ENCODE measurements at regions not wholly inside any gene's neighbourhood (a gene's known extent, or its start where the extent isn't known, plus 50 kb on each side); places are given as distances from the start of the nearest gene placed in this dataset.

DNA sequence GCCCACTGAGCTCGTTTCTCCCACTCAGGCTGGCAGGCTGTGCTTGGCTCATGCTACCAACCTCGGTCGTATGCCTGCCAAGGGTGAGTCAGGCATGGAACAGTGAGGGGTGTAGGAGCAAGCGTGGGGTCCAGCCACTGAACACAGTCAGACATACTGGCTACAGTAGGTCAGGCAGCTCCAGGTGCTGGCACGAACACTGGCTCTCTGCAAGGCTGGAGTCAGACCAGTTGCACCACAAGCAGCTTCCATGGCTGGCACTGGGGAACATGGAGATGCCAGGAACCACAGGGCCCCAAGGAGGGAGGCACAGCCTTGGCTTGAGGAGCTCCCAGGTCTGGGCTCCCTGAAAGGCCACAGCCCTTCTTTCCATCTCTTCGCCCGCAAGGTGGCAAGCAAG lies 410.7 kb upstream of the KIRREL3 start:
- no peaks in the 10 kb centered on the region for H3K36me3 ChIP-seq
- H3K27me3 ChIP-seq (replicated peaks; ENCODE audit: insufficient read depth) = no peaks in the 10 kb centered on the region
- H3K4me1 ChIP-seq (ENCODE audit: control insufficient read depth in 1 of 2, low read depth in 2 of 2) = no peaks in the 10 kb centered on the region
- no peak overlapping the region for H3K27ac ChIP-seq
- DNase-seq (ENCODE audit: low spot score) = no peak
- H3K9me3 ChIP-seq = peaks cover 4% of the 10 kb centered on the region
- TF ChIP-seq, protein P1, sequence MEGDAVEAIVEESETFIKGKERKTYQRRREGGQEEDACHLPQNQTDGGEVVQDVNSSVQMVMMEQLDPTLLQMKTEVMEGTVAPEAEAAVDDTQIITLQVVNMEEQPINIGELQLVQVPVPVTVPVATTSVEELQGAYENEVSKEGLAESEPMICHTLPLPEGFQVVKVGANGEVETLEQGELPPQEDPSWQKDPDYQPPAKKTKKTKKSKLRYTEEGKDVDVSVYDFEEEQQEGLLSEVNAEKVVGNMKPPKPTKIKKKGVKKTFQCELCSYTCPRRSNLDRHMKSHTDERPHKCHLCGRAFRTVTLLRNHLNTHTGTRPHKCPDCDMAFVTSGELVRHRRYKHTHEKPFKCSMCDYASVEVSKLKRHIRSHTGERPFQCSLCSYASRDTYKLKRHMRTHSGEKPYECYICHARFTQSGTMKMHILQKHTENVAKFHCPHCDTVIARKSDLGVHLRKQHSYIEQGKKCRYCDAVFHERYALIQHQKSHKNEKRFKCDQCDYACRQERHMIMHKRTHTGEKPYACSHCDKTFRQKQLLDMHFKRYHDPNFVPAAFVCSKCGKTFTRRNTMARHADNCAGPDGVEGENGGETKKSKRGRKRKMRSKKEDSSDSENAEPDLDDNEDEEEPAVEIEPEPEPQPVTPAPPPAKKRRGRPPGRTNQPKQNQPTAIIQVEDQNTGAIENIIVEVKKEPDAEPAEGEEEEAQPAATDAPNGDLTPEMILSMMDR (IDR thresholded peaks at IDR 0.05) = no peak
- H3K4me3 ChIP-seq = no peak overlapping the region
- ATAC-seq (ENCODE audit: insufficient number of reproducible peaks, low FRiP score, low read depth) = no peak

DNA sequence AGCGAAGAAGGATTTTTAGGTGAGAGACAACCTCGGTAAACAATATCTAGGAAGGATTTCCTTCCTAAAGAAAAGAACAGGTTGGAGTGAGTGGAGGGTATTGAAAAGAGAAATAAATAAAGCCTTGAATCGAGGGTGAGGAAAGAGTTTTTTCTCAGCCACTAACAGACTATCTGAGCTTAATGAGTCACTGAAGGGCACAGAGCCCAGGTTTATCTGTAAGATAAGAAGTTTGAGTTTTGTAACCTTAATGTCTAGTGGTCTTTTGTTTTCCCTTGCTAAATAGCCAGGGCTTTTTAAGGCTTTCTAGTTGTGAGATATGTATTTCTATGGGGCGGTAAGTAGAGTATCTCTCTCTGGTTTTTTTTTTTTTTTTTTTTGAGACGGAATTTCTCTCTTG lies 394.5 kb upstream of the KIRREL3 start:
- H3K9me3 ChIP-seq = no peaks in the 10 kb centered on the region
- TF ChIP-seq, protein P1 (IDR thresholded peaks at IDR 0.05) = no peak
- H3K4me3 ChIP-seq = no peak overlapping the region
- ATAC-seq (ENCODE audit: insufficient number of reproducible peaks, low FRiP score, low read depth) = no peak
- no peaks in the 10 kb centered on the region for H3K27me3 ChIP-seq (replicated peaks; ENCODE audit: insufficient read depth)
- DNase-seq (ENCODE audit: low spot score) = no peak
- no peaks in the 10 kb centered on the region for H3K4me1 ChIP-seq (ENCODE audit: control insufficient read depth in 1 of 2, low read depth in 2 of 2)
- H3K27ac ChIP-seq = no peak overlapping the region
- H3K36me3 ChIP-seq = no peaks in the 10 kb centered on the region

DNA sequence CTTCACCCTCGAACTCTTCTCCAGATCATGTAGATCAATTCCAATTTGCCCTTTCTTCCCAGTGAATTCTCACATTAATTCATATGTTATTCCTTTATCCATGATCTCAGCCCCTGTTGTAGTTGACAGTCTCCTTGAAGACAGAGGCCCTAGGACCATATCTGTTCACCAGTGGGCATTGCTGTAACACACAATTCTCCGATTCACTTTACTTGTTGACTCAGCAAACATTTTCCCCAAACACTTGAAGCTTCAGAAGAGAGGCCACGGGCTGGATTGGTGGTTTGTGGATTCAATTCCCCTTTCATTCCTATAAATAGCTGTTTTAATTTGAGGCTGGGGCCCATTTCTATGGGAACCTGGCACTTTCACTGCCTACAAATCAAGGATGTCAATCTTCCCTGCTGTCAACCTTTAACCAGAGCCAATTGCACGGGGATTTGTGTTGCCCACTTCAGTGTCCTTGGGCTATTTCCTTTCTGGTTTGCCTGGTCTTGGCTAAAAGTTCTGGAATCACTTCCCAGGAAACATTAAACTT lies 393.0 kb upstream of the KIRREL3 start:
- Histone ChIP-seq H3K4me1 (ENCODE audit: control insufficient read depth in 1 of 2, low read depth in 2 of 2) (no peaks in the 10 kb centered on the region), H3K4me3 (no peak overlapping the region), H3K27ac (no peak overlapping the region), H3K9me3 (no peaks in the 10 kb centered on the region), H3K36me3 (no peaks in the 10 kb centered on the region), H3K27me3 (replicated peaks; ENCODE audit: insufficient read depth) (no peaks in the 10 kb centered on the region)
- ATAC-seq (ENCODE audit: insufficient number of reproducible peaks, low FRiP score, low read depth) (no peak), DNase-seq (ENCODE audit: low spot score) (no peak)
- TF ChIP-seq, protein P1 (IDR thresholded peaks at IDR 0.05) = no peak

DNA sequence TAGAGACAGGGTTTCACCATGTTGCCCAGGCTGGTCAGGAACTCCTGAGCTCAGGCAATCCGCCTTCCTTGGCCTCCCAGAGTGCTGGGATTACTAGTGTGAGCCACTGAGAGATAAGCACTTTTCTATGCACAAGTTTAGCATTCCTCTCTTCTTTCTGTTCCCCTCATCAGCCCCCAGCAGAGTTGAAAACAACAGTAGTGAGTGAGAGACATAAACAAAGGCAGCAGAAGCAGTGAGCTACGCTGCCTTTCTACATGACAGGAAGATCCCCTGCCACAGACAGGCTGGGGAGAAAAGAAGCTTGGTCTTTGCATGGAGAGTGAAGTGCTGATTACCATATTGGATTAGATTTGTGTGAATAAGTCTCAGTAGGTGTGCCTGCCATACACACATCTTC lies 392.0 kb upstream of the KIRREL3 start:
- no peaks in the 10 kb centered on the region for H3K36me3 ChIP-seq
- no peak overlapping the region for H3K27ac ChIP-seq
- TF ChIP-seq, protein P1 (IDR thresholded peaks at IDR 0.05) = no peak
- no peaks in the 10 kb centered on the region for H3K27me3 ChIP-seq (replicated peaks; ENCODE audit: insufficient read depth)
- no peaks in the 10 kb centered on the region for H3K9me3 ChIP-seq
- ATAC-seq (ENCODE audit: insufficient number of reproducible peaks, low FRiP score, low read depth) (no peak), DNase-seq (ENCODE audit: low spot score) (no peak)
- no peak overlapping the region for H3K4me3 ChIP-seq
- H3K4me1 ChIP-seq (ENCODE audit: control insufficient read depth in 1 of 2, low read depth in 2 of 2) = no peaks in the 10 kb centered on the region

DNA sequence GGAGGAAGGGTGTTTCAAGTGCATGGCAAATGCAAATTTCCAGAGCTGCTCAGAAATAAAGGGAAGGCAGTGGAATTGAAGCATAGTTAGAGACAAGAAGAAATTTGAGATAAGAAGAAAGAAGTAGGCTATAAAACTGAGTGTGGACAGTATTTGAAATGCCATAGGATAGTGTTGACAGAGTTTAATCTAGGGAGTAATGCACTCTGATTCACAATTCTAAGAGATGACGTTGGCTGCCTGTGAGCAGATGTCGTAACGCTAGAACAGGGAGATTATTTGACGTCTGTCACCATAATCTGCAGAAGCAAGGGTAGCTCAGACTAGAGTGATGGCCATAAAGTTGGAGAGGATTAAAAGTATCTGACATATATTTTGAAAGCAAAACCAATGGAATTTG lies 389.9 kb upstream of the KIRREL3 start:
- TF ChIP-seq, protein P1 (IDR thresholded peaks at IDR 0.05) = no peak
- Histone ChIP-seq H3K27ac (no peak overlapping the region), H3K4me3 (no peak overlapping the region), H3K4me1 (ENCODE audit: control insufficient read depth in 1 of 2, low read depth in 2 of 2) (no peaks in the 10 kb centered on the region), H3K9me3 (no peaks in the 10 kb centered on the region), H3K27me3 (replicated peaks; ENCODE audit: insufficient read depth) (no peaks in the 10 kb centered on the region), H3K36me3 (no peaks in the 10 kb centered on the region)
- no peak for ATAC-seq (ENCODE audit: insufficient number of reproducible peaks, low FRiP score, low read depth)
- no peak for DNase-seq (ENCODE audit: low spot score)
